ENCODE measurements at regions not wholly inside any gene's neighbourhood (a gene's known extent, or its start where the extent isn't known, plus 50 kb on each side); places are given as distances from the start of the nearest gene placed in this dataset.

DNA sequence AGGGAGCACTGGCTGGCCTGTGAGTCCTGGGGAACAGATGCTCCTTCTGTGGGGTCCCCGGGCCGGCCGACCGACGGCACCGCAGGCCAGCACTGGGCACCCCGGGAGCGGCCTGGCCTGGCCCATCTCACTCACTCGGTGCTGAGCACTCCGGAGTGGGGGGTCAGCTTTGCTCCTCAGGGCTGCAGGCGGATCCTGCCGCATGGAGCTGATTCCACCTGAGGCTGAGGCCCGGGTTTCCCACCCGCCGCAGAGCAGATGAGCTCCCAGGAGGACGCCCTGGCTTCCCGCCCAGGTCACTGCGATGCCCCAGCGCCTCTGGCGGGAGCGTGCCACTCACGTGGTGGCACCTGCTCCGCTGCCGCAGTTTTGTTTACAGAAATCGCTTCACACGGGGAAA lies 418.6 kb downstream of the GALR1 start:
- TF ChIP-seq POLR2A (IDR thresholded peaks at IDR 0.05; ENCODE audit: low read depth, low read length) (no peak), POLR2AphosphoS5 (IDR thresholded peaks at IDR 0.05; ENCODE audit: low read depth, low read length) (no peak)

Measured in GM12892 (cell line).